22Rv1 (cell line): ENCODE measurements at regions not wholly inside any gene's neighbourhood (a gene's known extent, or its start where the extent isn't known, plus 50 kb on each side); places are given as distances from the start of the nearest gene placed in this dataset.
"Not testable (repeated sequence)": the region's sequence is repeated elsewhere in the genome, so short reads cannot be mapped to it uniquely, and the experiment has no call there.

Source experiments
- ZFX ChIP-seq: fragments of 450-650 bp; IDR thresholded peaks from 2 replicates; pipeline ENCODE4 v1.6.1; 2017; ENCODE audit warnings: antibody characterized with exemption, borderline replicate concordance
- TF ChIP-seq, protein P1 (sequence below): fragments of 450-650 bp; IDR thresholded peaks from 2 replicates; pipeline ENCODE4 v1.5.1; 2017; ENCODE audit warnings: mild to moderate bottlenecking

- TF ChIP-seq, protein P1, sequence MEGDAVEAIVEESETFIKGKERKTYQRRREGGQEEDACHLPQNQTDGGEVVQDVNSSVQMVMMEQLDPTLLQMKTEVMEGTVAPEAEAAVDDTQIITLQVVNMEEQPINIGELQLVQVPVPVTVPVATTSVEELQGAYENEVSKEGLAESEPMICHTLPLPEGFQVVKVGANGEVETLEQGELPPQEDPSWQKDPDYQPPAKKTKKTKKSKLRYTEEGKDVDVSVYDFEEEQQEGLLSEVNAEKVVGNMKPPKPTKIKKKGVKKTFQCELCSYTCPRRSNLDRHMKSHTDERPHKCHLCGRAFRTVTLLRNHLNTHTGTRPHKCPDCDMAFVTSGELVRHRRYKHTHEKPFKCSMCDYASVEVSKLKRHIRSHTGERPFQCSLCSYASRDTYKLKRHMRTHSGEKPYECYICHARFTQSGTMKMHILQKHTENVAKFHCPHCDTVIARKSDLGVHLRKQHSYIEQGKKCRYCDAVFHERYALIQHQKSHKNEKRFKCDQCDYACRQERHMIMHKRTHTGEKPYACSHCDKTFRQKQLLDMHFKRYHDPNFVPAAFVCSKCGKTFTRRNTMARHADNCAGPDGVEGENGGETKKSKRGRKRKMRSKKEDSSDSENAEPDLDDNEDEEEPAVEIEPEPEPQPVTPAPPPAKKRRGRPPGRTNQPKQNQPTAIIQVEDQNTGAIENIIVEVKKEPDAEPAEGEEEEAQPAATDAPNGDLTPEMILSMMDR: not testable (repeated sequence)
- TF ChIP-seq ZFX: not testable (repeated sequence)
Measured at GRCh38 chr19:27814274-27814673, 1398.7 kb downstream of the UQCRFS1 start.
